ENCODE measurements at regions not wholly inside any gene's neighbourhood (a gene's known extent, or its start where the extent isn't known, plus 50 kb on each side); places are given as distances from the start of the nearest gene placed in this dataset.

DNA sequence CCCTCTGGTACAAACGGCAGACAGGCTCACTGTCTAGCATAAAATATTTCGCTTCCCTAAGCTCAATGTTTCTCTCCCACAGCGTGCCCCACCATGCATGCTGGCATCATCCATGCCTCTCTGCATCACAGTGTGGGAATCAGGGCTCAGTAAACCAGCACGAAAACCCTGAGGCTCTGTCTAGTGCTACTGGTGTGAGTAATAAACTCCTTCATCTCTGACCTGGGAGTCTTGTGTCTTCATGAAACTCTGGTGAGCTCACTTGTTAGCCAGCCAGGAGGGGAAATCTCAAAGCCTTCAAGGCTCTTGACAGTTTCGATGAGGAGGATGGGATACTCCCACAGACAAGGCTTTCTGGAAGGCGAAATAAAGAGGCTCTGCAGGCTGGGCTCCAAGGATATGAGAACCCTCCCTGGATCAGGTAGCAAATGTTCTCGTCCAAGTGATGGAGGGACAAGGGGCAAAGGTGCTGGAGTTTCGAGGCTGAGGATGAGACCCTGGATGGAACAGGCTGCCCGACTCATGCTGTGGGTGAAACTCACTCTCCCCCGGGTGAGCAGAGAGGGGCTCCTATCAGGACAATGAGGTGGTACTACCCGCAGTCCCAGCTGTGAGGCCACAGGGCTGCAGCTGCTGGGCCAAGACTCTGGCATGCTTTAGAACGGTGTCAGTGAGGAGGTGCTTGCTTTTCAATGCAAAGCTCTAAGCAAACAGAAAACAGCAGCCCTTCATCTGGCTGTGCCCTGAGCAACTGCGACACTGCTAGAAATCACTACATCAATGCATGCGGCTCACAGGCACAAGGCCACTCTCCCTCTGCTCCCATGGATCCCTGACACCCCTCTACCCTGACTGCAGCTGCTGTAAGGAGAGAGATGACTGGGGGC lies 69.3 kb downstream of the SHANK2 start:
- TF ChIP-seq, protein P1, sequence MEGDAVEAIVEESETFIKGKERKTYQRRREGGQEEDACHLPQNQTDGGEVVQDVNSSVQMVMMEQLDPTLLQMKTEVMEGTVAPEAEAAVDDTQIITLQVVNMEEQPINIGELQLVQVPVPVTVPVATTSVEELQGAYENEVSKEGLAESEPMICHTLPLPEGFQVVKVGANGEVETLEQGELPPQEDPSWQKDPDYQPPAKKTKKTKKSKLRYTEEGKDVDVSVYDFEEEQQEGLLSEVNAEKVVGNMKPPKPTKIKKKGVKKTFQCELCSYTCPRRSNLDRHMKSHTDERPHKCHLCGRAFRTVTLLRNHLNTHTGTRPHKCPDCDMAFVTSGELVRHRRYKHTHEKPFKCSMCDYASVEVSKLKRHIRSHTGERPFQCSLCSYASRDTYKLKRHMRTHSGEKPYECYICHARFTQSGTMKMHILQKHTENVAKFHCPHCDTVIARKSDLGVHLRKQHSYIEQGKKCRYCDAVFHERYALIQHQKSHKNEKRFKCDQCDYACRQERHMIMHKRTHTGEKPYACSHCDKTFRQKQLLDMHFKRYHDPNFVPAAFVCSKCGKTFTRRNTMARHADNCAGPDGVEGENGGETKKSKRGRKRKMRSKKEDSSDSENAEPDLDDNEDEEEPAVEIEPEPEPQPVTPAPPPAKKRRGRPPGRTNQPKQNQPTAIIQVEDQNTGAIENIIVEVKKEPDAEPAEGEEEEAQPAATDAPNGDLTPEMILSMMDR (IDR thresholded peaks at IDR 0.05): no peak
- TF ChIP-seq POLR2AphosphoS5 (IDR thresholded peaks at IDR 0.05): no peak
- TF ChIP-seq POLR2A (IDR thresholded peaks at IDR 0.05): no peak
- no peak for TF ChIP-seq EP300 (IDR thresholded peaks at IDR 0.05)
- ATAC-seq: no peak
- no peak overlapping the region for H3K27ac ChIP-seq
- no peaks in the 10 kb centered on the region for H3K9me3 ChIP-seq
- WGBS, 2 donors (ENCODE audit: low coverage in 1 of 2): 86 to 96% methylated on average over 4 to 10 of the region's 14 CpGs
- H3K27me3 ChIP-seq: peaks cover 6% of the 10 kb centered on the region
- no peaks in the 10 kb centered on the region for H3K4me1 ChIP-seq
- no peaks in the 10 kb centered on the region for H3K36me3 ChIP-seq
- H3K4me3 ChIP-seq: no peak overlapping the region

DNA sequence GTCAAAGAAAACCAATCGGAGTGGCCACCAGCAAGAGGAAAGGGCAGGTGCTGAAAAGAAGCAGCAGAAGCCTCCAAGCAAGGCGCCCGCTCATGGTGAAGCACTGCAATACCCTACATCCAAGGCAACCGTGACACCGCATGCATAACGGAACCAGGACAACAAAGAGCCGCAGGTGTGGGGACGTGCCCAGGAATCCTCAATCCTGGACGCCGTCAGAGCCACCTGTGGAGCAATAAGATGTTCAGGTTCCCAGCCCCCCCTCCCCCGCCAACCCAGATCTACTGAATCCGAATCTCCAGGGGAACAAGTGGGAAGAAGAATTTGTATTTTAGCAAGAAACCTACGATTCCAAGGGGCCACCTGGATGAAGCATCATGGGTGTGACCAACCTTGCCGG lies 70.8 kb downstream of the SHANK2 start:
- Histone ChIP-seq H3K27ac (no peak overlapping the region), H3K4me1 (no peaks in the 10 kb centered on the region), H3K27me3 (peaks cover 6% of the 10 kb centered on the region), H3K4me3 (no peak overlapping the region), H3K9me3 (peaks cover 0 to 10% (median 0%) of the 10 kb centered on the region in 3 donors), H3K36me3 (no peaks in the 10 kb centered on the region)
- TF ChIP-seq POLR2A (IDR thresholded peaks at IDR 0.05) (no peak), EP300 (IDR thresholded peaks at IDR 0.05) (no peak), POLR2AphosphoS5 (IDR thresholded peaks at IDR 0.05) (no peak)
- TF ChIP-seq, protein P1 (IDR thresholded peaks at IDR 0.05): no peak
- 76 to 85% methylated on average over 8 to 10 of the region's 14 CpGs for WGBS, 2 donors (ENCODE audit: low coverage in 1 of 2)
- no peak for ATAC-seq

DNA sequence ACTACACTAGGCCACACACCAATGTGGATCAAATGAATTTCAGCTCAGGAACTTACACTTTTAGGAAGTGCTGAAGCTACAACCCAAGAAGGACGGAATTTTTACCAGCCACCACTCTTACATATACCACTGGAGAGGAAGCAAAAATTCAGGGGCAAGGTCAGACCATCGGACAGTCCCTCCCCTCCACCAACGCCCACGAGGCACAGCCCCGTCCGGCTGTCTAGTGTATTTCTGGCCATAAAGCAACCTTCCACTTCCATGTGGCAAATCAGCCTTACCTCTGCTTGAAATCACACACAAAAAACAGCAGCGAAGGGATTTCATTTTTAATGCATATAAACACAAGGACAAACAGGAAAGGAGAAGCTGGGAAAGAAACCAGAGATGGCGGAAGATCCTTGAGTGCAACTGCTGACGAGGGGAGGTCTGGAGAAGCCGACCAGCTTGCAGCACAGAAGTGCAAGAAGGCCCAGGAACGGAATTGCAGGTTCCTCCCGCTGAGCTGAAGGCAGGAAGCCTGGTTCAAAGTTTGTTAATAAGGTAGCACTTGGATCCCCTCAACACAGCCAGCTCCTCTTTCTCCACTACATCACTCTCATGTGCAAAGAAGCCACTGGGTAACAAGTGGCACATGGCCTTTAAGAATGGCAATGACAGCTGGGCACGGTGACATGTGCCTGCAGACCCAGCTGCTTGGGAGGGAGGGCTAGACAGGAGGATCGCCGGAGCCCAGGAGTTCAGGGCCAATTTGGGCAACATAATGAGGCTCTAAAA lies 71.5 kb downstream of the SHANK2 start:
- H3K27me3 ChIP-seq: peaks cover 6% of the 10 kb centered on the region
- H3K4me3 ChIP-seq: no peak overlapping the region
- no peak for ATAC-seq
- TF ChIP-seq, protein P1 (IDR thresholded peaks at IDR 0.05): no peak
- no peak for TF ChIP-seq EP300 (IDR thresholded peaks at IDR 0.05)
- no peak for TF ChIP-seq POLR2AphosphoS5 (IDR thresholded peaks at IDR 0.05)
- no peak for TF ChIP-seq POLR2A (IDR thresholded peaks at IDR 0.05)
- peaks cover 0 to 17% (median 0%) of the 10 kb centered on the region in 3 donors for H3K9me3 ChIP-seq
- H3K36me3 ChIP-seq: no peaks in the 10 kb centered on the region
- no peak overlapping the region for H3K27ac ChIP-seq
- no peaks in the 10 kb centered on the region for H3K4me1 ChIP-seq
- WGBS, 2 donors (ENCODE audit: low coverage in 1 of 2): 59 to 63% methylated on average over 5 to 9 of the region's 15 CpGs

DNA sequence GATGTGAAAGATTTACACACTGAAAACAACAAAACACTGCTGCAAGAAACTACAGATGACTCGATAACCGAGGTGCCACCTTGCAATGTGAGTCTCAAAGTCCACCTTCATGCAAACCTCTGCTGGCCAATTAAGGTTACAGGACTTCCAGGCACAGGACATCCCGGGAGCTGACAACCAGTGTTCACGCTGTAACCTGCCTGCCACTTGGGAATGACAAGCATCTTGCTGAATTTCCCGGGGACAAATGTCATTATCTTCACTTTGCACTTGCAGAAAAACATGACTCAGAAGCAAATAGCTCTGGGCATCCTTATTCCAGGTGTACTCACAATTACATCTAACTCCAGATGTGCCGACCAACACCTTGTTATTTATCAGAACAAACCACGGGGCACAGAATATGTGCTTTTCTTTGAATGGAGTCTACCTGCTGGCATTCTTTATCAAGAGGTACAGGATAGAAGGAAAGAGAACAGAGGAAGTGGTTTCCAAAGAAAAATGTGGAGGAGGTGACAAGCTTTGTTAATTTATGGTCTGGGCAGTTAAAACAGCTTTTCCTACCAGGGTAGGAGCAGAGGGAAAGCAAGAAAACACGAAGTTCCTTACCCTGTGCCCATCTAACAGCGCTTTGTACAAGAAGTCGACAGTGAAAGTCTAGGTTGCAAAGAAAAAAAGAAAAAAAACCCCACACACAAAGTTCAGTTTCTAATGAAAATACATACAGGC lies 72.3 kb downstream of the SHANK2 start:
- Histone ChIP-seq H3K4me1 (no peaks in the 10 kb centered on the region), H3K27me3 (peaks cover 6% of the 10 kb centered on the region), H3K36me3 (no peaks in the 10 kb centered on the region), H3K4me3 (no peak overlapping the region), H3K27ac (no peak overlapping the region), H3K9me3 (peaks cover 0 to 23% (median 0%) of the 10 kb centered on the region in 3 donors)
- 72 to 76% methylated on average over 8 of the region's 10 CpGs for WGBS, 2 donors (ENCODE audit: low coverage in 1 of 2)
- ATAC-seq: no peak
- TF ChIP-seq, protein P1 (IDR thresholded peaks at IDR 0.05): no peak
- TF ChIP-seq POLR2A (IDR thresholded peaks at IDR 0.05) (no peak), EP300 (IDR thresholded peaks at IDR 0.05) (no peak), POLR2AphosphoS5 (IDR thresholded peaks at IDR 0.05) (no peak)

All from gastroesophageal sphincter (tissue), 4 donors.